SU-DHL-6 (cell line): ENCODE measurements at regions not wholly inside any gene's neighbourhood (a gene's known extent, or its start where the extent isn't known, plus 50 kb on each side); places are given as distances from the start of the nearest gene placed in this dataset.

Experiments used
- H2AFZ ChIP-seq: fragments of 200-600 bp; sonication (generic); 2 replicates; pipeline ENCODE4 v1.6.1; 2014; ENCODE audit warnings: low read depth, mild to moderate bottlenecking, moderate library complexity, mixed read lengths, antibody characterized with exemption, low read length; ENCODE audit not compliant: severe bottlenecking
- H3F3A ChIP-seq: fragments of 200-600 bp; shearing (Covaris generic); 2 replicates; pipeline ENCODE4 v1.6.0; 2016; ENCODE audit warnings: antibody characterized with exemption, mild to moderate bottlenecking; ENCODE audit not compliant: insufficient read depth
- H3K27ac ChIP-seq: fragments of 200-600 bp; sonication (generic); 2 replicates; pipeline ENCODE4 v1.5.1; 2016; ENCODE audit warnings: low read depth, mild to moderate bottlenecking, low read length, moderate library complexity, mixed read lengths
- H3K27me3 ChIP-seq: fragments of 200-600 bp; sonication (generic), shearing (Covaris generic); 2 replicates; pipeline ENCODE4 v1.6.0; 2014; ENCODE audit warnings: mild to moderate bottlenecking, low read length
- H3K36me3 ChIP-seq: fragments of 200-600 bp; sonication (generic); 2 replicates; pipeline ENCODE4 v1.6.1; 2014; ENCODE audit warnings: mild to moderate bottlenecking, low read length, mixed read lengths
- H3K4me2 ChIP-seq: fragments of 300-600, 200-600 bp; shearing (Covaris generic), sonication (generic); 2 replicates; pipeline ENCODE4 v1.6.0; 2014; ENCODE audit warnings: low read length, low read depth, mild to moderate bottlenecking; ENCODE audit not compliant: poor library complexity, severe bottlenecking
- H3K4me3 ChIP-seq: fragments of 200-600 bp; sonication (generic); 2 replicates; pipeline ENCODE4 v1.5.1; 2014; ENCODE audit warnings: antibody characterized with exemption, low read length, mild to moderate bottlenecking, mixed read lengths; ENCODE audit not compliant: insufficient read depth, poor library complexity, severe bottlenecking
- H3K79me2 ChIP-seq: fragments of 200-600 bp; sonication (generic); 2 replicates; pipeline ENCODE4 v1.6.1; 2014; ENCODE audit warnings: mild to moderate bottlenecking, low read length, moderate library complexity; ENCODE audit not compliant: insufficient read depth
- H3K9ac ChIP-seq: fragments of 200-600 bp; sonication (generic); 2 replicates; pipeline ENCODE4 v1.7.0; 2014; ENCODE audit warnings: mild to moderate bottlenecking, low read length
- H3K9me2 ChIP-seq: fragments of 200-600 bp; sonication (generic); replicated peaks from 2 replicates; pipeline ENCODE4 v1.6.1; 2014; ENCODE audit warnings: low read length; ENCODE audit not compliant: insufficient read depth
- H3K9me3 ChIP-seq: fragments of 200-600 bp; sonication (generic); 2 replicates; pipeline ENCODE4 v1.6.1; 2014; ENCODE audit warnings: low read length, mixed read lengths; ENCODE audit not compliant: insufficient read depth
- H4K20me1 ChIP-seq: fragments of 200-600 bp; sonication (generic); 2 replicates; pipeline ENCODE4 v1.6.1; 2014; ENCODE audit warnings: low read depth, mild to moderate bottlenecking, antibody characterized with exemption, low read length, moderate library complexity, mixed read lengths
- EZH2phosphoT487 ChIP-seq: fragments of 200-600 bp; sonication (generic), shearing (Covaris generic); conservative IDR thresholded peaks from 2 replicates; pipeline ENCODE4 v1.6.1; 2018; ENCODE audit warnings: mild to moderate bottlenecking, antibody characterized with exemption, low read length, moderate library complexity, mixed read lengths
- TF ChIP-seq, protein P1 (sequence below): fragments of 200-600 bp; sonication (generic); IDR thresholded peaks from one replicate; pipeline ENCODE4 v1.5.1; 2017; ENCODE audit warnings: antibody characterized with exemption, mild to moderate bottlenecking, low read length, moderate library complexity; ENCODE audit not compliant: insufficient read depth, poor library complexity, severe bottlenecking

DNA sequence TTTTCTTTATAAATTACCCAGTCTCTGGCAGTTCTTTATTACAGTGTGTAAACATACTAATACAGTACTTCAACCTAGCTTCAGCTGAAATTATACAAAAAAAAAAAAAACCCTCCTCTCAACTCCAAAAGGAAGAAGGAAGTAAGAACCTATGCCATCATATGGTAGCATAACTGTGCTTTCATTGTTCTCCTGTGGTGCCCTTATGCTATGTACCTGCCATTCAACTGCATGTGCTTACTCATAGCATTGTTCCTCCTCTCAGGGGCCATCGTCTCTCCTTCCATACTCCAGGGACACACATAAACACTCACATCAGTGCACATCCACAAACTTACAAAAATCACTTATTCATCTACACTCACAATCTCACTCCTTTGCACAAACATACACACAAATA lies 470.1 kb upstream of the HS3ST1 start:
- no peaks in the 10 kb centered on the region for H3K36me3 ChIP-seq
- H3K27ac ChIP-seq = no peak overlapping the region
- H3K27me3 ChIP-seq = no peaks in the 10 kb centered on the region
- TF ChIP-seq, protein P1, sequence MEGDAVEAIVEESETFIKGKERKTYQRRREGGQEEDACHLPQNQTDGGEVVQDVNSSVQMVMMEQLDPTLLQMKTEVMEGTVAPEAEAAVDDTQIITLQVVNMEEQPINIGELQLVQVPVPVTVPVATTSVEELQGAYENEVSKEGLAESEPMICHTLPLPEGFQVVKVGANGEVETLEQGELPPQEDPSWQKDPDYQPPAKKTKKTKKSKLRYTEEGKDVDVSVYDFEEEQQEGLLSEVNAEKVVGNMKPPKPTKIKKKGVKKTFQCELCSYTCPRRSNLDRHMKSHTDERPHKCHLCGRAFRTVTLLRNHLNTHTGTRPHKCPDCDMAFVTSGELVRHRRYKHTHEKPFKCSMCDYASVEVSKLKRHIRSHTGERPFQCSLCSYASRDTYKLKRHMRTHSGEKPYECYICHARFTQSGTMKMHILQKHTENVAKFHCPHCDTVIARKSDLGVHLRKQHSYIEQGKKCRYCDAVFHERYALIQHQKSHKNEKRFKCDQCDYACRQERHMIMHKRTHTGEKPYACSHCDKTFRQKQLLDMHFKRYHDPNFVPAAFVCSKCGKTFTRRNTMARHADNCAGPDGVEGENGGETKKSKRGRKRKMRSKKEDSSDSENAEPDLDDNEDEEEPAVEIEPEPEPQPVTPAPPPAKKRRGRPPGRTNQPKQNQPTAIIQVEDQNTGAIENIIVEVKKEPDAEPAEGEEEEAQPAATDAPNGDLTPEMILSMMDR = no peak
- no peak for TF ChIP-seq EZH2phosphoT487
- H3K4me3 ChIP-seq = no peak overlapping the region
- no peaks in the 10 kb centered on the region for H3K9me3 ChIP-seq
- no peaks in the 10 kb centered on the region for H3K9me2 ChIP-seq
- no peaks in the 10 kb centered on the region for H4K20me1 ChIP-seq
- no peaks in the 10 kb centered on the region for H3F3A ChIP-seq
- H3K9ac ChIP-seq = no peak overlapping the region
- no peaks in the 10 kb centered on the region for H3K79me2 ChIP-seq
- no peak overlapping the region for H3K4me2 ChIP-seq
- no peak overlapping the region for H2AFZ ChIP-seq

DNA sequence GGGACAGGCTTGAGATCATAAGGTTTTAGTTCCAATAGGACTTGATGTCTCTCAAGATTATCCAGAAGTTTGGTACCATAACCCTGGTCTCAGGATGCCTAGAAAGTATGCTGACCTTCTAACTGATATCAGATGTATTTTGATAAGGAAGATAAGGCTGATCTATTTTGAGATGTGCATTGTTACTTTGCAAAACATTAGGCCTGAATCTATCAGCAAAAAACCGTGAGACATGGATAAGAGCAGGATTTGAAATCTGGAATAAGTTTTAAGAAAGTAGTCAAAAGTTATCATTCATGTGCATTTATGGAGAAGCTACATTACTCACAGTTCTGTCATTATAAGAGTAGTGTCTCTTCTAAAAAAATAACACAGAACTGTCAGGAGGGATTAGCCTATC lies 467.1 kb upstream of the HS3ST1 start:
- Histone ChIP-seq H3K27me3 (no peaks in the 10 kb centered on the region), H3K79me2 (no peaks in the 10 kb centered on the region), H3K27ac (no peak overlapping the region), H3K4me2 (no peak overlapping the region), H3K36me3 (no peaks in the 10 kb centered on the region), H3K9me3 (no peaks in the 10 kb centered on the region), H3F3A (no peaks in the 10 kb centered on the region), H3K9ac (no peak overlapping the region), H4K20me1 (no peaks in the 10 kb centered on the region), H2AFZ (no peak overlapping the region), H3K9me2 (no peaks in the 10 kb centered on the region), H3K4me3 (no peak overlapping the region)
- no peak for TF ChIP-seq EZH2phosphoT487
- TF ChIP-seq, protein P1 = no peak

DNA sequence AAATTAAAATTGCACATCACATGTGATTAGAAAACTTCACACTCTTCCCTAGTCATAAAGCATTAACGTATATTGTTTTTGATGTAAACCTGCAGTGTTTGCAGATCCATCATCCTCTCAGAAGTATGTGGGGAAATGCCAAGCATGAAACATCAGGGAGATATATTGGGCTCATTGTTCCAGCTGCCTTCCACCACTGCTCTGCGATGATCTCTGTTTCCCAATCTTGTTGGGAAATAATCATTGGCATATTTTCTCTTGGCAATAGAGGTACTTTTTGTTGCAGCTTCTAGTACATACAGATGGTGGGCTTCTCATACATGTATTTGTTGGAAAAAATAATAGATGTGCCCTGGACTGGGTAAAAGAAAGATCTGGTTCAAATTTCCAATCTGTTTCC lies 466.3 kb upstream of the HS3ST1 start:
- Histone ChIP-seq H2AFZ (no peak overlapping the region), H3K9me3 (no peaks in the 10 kb centered on the region), H3K4me2 (no peak overlapping the region), H3K27ac (no peak overlapping the region), H3K9ac (no peak overlapping the region), H3K27me3 (no peaks in the 10 kb centered on the region), H3K79me2 (no peaks in the 10 kb centered on the region), H3F3A (no peaks in the 10 kb centered on the region), H3K9me2 (no peaks in the 10 kb centered on the region), H3K4me3 (no peak overlapping the region), H4K20me1 (no peaks in the 10 kb centered on the region), H3K36me3 (no peaks in the 10 kb centered on the region)
- no peak for TF ChIP-seq EZH2phosphoT487
- TF ChIP-seq, protein P1 = no peak
